Ectodermal cell (in vitro differentiated cells): ENCODE measurements at regions not wholly inside any gene's neighbourhood (a gene's known extent, or its start where the extent isn't known, plus 50 kb on each side); places are given as distances from the start of the nearest gene placed in this dataset.

Experiments used
- H3K27ac ChIP-seq: 2 replicates; pipeline ENCODE4 v1.7.0; 2013; ENCODE audit warnings: mild to moderate bottlenecking, low read depth, low read length; ENCODE audit not compliant: insufficient read depth, poor library complexity, severe bottlenecking
- H3K27me3 ChIP-seq: 2 replicates; pipeline ENCODE4 v1.7.0; 2013; ENCODE audit warnings: mild to moderate bottlenecking, low read length; ENCODE audit not compliant: insufficient read depth, control insufficient read depth, poor library complexity, severe bottlenecking
- H3K36me3 ChIP-seq: one replicate; pipeline ENCODE4 v1.7.0; 2013; ENCODE audit warnings: low read length; ENCODE audit not compliant: control insufficient read depth, insufficient read depth
- H3K4me1 ChIP-seq: one replicate; pipeline ENCODE4 v1.7.0; 2013; ENCODE audit warnings: low read length; ENCODE audit not compliant: control insufficient read depth, insufficient read depth
- H3K4me3 ChIP-seq: 2 replicates; pipeline ENCODE4 v1.7.0; 2013; ENCODE audit warnings: low read depth, low read length, control low read depth; ENCODE audit not compliant: insufficient read depth
- H3K9me3 ChIP-seq: 2 replicates; pipeline ENCODE4 v1.7.0; 2013; ENCODE audit warnings: mild to moderate bottlenecking, low read length, moderate library complexity; ENCODE audit not compliant: control insufficient read depth
- WGBS, 2 experiments: methylation state at CpG; one replicate each; pipeline ENCODE4 v1.1.7; 2013; ENCODE audit warnings: missing lambda C conversion rate in 2 of 2; 5-methylcytosine and 5-hydroxymethylcytosine counted together

DNA sequence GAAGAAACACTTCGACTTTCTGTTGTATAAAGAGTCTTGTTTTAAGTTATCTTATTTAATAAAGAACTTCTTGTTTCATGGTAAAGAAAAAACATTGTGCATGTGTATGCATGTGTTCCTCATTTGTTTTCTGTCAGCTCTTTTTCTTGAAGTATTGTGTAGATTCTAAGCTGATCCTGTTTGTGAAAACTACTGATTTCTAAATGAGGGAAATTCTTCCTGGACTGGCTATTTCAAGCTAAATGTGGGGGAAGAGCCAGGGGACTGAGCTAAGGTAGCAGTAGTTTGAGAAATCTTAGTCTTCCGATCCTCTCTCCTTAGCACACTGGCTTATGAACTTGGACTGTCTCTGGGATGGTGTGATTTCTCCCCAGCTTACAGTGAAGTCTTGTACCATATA, 56.4 kb upstream of the RBMS1 start:
- H3K36me3 ChIP-seq = no peaks in the 10 kb centered on the region
- H3K9me3 ChIP-seq = no peaks in the 10 kb centered on the region
- no peaks in the 10 kb centered on the region for H3K4me1 ChIP-seq
- no peak overlapping the region for H3K4me3 ChIP-seq
- H3K27ac ChIP-seq = no peak overlapping the region
- no peaks in the 10 kb centered on the region for H3K27me3 ChIP-seq
- WGBS, 2 experiments = 98 to 100% methylated on average over 2 of the region's 2 CpGs

DNA sequence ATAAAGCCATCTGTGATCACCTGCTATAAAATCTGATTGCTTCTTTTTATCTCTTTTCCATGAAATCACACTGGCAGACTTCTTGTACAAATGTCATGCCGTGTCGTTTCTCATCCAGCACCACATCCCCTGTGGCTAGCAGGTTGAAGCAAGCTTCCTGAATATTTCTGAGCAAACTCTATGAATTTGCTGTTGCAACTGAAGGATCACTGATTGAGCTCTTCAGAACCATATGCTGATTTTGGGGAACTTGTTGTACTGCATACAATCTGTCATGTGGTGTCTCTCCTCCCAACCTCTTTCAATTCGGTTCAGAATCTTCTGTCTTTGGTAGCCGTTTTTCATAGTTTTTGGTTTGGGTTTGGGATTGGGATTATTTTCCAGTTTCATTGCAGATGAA, 57.7 kb upstream of the RBMS1 start:
- 92% methylated on average over 4 of the region's 4 CpGs for WGBS, 2 experiments
- Histone ChIP-seq H3K9me3 (no peaks in the 10 kb centered on the region), H3K4me3 (no peak overlapping the region), H3K36me3 (no peaks in the 10 kb centered on the region), H3K4me1 (no peaks in the 10 kb centered on the region), H3K27ac (no peak overlapping the region), H3K27me3 (no peaks in the 10 kb centered on the region)

DNA sequence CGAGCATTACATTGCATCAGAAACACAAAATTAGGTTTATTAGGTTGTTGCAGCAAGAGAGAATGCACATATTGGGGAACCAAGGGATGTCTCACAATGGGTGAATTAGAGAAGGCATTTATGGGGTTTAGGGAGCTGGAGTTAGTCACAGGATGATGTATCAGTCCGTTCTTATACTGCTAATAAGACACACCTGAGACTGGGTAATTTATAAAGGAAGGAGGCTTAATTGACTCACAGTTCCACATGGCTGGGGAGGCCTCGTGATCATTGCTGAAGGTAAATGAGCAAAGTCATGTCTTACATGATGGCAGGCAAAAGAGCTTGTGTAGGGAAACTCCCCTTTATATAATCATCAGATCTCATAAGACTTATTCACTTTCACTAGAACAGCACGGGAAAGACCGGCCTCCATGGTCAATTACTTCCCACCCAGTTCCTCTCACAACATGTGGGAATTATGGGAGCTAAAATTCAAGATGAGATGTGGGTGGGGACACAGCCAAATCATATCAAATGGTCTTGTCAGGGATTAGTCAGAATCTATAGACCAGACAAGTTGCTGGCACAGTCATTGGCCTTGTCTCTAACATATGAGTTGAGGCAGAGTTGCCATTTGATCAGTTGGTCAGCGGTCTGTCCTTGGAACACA, 61.9 kb upstream of the RBMS1 start:
- Histone ChIP-seq H3K27ac (no peak overlapping the region), H3K4me3 (no peak overlapping the region), H3K36me3 (no peaks in the 10 kb centered on the region), H3K9me3 (no peaks in the 10 kb centered on the region), H3K27me3 (no peaks in the 10 kb centered on the region), H3K4me1 (no peaks in the 10 kb centered on the region)
- 91% methylated on average over 5 to 6 of the region's 6 CpGs for WGBS, 2 experiments

DNA sequence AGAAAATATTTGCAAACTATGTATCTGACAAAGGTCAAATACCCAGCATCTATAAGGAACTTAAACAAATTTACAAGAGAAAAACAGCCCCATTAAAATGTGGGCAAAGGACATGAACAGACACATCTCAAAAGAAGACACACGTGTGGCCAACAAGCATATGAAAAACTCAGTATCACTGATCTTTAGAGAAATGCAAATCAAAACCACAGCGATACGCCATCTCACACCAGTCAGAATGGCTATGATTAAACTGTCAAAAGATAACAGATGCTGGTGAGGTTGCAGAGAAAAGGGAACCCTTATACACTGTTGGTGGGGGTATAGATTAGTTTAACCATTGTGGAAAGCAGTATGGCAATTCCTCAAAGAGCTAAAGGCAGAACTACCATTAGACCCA, 64.3 kb upstream of the RBMS1 start:
- no peaks in the 10 kb centered on the region for H3K36me3 ChIP-seq
- H3K9me3 ChIP-seq = no peaks in the 10 kb centered on the region
- H3K4me3 ChIP-seq = no peak overlapping the region
- no peak overlapping the region for H3K27ac ChIP-seq
- WGBS, 2 experiments = 92 to 93% methylated on average over 3 of the region's 3 CpGs
- H3K27me3 ChIP-seq = no peaks in the 10 kb centered on the region
- H3K4me1 ChIP-seq = no peaks in the 10 kb centered on the region

DNA sequence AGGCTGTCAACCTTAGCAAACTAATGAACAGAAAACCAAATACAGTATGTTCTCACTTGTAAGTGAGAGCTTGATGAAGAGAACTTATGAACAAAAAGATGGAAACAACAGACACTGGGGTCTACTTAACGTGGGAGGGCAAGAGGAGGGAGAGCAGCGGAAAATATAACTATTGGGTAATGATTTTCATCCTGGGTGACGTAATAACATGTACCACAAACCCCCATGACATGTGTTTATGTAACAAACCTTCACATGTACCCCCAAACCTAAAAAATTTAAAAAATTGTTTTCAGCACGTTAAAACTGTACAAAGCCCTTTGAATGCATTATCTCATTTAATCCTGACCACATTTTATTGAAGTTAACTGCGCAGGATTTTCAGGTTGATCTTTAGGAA, 64.9 kb upstream of the RBMS1 start:
- Histone ChIP-seq H3K4me1 (no peaks in the 10 kb centered on the region), H3K36me3 (no peaks in the 10 kb centered on the region), H3K4me3 (no peak overlapping the region), H3K27me3 (no peaks in the 10 kb centered on the region), H3K9me3 (no peaks in the 10 kb centered on the region), H3K27ac (no peak overlapping the region)
- WGBS, 2 experiments = 93 to 97% methylated on average over 4 to 5 of the region's 5 CpGs

DNA sequence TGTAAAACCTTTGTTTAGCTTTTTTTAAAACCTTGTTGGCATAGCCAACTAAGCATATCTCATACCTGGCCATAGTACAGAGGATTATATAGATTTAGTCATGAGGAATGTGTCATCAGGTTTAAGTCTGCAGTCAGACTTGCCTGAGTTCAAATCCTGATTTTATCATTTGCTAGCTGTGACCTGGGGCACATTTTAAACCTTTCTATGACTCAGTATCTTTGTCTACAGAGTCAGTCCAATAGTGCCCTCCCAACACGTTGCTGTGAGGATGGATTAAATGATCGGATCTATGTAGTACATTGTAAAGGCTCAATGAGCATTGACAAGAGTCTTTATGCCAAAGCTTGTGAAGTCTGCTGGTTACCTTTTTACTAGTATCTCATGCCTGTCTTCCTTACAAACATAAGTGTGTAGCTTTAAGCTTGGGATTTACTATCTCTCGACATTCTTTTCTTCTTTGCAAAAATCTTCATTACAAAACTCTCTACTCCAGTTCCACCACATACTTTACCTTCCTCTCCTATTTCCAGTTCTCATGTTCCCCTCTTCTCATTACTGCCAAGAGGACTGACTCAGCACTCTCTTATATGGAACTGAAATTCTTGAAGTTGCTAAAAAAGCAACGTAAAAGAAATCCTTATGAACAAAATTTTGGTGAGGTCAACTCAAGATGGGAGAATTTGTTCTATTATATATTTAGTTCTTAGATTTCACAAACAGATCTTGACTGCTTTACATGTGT, 68.1 kb upstream of the RBMS1 start:
- Histone ChIP-seq H3K27ac (no peak overlapping the region), H3K36me3 (no peaks in the 10 kb centered on the region), H3K9me3 (no peaks in the 10 kb centered on the region), H3K4me1 (no peaks in the 10 kb centered on the region), H3K4me3 (no peak overlapping the region), H3K27me3 (no peaks in the 10 kb centered on the region)
- 89% methylated on average over 2 to 4 of the region's 4 CpGs for WGBS, 2 experiments

DNA sequence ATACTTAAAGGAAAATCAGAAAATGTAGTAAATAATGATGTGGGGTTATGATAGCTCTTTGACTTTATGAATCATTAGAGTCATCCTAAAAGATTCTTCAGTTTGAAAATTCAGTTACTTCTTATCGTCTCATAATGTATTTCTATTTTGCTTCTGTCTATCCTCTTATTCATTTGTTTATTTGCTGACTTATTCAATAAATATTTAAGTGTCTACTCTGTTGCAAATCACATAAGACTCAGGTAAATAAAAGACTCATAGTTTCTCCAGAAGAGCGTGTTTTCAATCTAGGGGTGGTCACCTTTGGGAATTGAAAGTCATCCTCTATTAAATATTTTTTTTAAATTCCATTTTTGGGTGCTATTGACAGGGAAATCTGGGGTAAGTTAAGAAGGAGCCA, 69.1 kb upstream of the RBMS1 start:
- Histone ChIP-seq H3K36me3 (no peaks in the 10 kb centered on the region), H3K9me3 (no peaks in the 10 kb centered on the region), H3K4me3 (no peak overlapping the region), H3K27ac (no peak overlapping the region), H3K27me3 (no peaks in the 10 kb centered on the region), H3K4me1 (no peaks in the 10 kb centered on the region)
- 100% methylated on average over 1 of the region's 2 CpGs; no CpG with 5 or more reads in 1 of the 2 experiments for WGBS, 2 experiments

DNA sequence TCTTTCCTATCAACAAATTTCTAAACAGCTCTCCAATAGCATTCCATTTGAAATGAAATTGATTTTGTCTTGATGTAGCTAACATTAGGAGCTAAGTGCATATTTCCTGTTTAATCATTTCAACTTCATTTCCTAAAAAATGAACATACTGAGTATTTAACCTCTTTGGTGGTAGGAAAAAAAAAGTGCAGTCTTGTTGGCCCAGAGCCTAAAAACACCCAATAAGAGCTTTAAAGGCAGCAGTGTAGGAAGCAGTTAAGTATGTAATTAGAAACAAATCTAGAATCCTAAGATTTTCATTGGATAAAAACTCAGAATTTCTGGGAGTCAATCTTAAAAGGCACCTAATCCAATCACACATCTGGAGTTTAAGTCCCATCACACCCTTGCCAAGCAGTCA, 71.0 kb upstream of the RBMS1 start:
- Histone ChIP-seq H3K4me3 (no peak overlapping the region), H3K36me3 (no peaks in the 10 kb centered on the region), H3K27ac (no peak overlapping the region), H3K4me1 (no peaks in the 10 kb centered on the region), H3K27me3 (no peaks in the 10 kb centered on the region), H3K9me3 (no peaks in the 10 kb centered on the region)

DNA sequence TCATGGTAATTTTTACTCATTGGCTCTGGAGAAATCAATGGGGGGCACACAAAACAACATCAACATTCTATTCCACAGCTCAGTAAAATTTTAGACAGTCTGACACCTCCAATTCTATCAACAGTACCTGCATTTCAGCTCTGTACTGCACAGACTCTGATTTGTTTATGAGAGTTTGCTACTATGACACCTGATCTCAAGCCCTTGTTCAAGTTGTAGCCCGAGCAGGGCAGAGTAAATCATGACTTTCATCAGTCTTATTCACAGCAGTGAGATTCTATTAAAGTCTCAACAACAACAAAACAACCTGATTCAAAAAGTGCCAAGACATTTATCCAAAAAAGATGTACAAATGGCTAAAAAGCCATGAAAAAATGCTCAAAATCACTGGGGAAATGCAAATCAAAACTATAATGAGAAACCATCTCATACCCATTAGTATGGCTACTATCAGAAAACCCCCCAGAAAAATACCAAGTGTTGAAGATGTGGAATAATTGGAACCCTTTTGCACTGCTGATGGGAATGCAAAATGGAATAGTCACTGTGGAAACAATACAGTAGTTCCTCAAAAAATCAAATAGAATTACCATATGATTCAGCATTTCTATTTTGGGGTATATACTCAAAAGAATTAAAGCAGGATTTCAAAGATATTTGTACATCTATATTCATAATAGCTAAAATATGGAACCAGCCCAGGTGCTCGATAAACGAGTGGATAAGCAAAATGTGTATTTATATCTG, 71.7 kb upstream of the RBMS1 start:
- Histone ChIP-seq H3K27ac (no peak overlapping the region), H3K36me3 (no peaks in the 10 kb centered on the region), H3K27me3 (no peaks in the 10 kb centered on the region), H3K4me3 (no peak overlapping the region), H3K9me3 (no peaks in the 10 kb centered on the region), H3K4me1 (no peaks in the 10 kb centered on the region)
- WGBS, 2 experiments = 84 to 92% methylated on average over 1 to 3 of the region's 3 CpGs

DNA sequence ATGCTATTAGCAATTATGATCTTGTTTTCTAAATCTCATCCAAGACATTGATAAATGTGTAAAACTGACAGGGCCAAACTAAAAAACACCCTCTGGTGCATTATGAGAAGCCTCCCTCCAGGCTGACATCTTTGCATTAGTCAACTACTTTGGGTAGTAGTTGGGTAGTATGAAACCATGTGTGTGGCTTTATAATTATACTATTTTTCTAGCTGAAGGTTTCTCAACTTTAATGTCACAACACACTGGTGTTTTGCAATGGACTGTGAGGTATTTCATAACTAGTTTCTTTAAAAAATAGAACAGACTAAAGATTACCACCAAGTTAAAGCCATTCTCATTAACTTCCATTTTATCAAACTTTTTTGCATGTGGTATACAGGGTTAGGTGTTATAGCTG, 73.1 kb upstream of the RBMS1 start:
- Histone ChIP-seq H3K9me3 (no peaks in the 10 kb centered on the region), H3K4me3 (no peak overlapping the region), H3K4me1 (no peaks in the 10 kb centered on the region)

More for the DNA sequence above, 73.1 kb upstream of the RBMS1 start:
- H3K36me3 ChIP-seq = no peaks in the 10 kb centered on the region
- H3K27me3 ChIP-seq = no peaks in the 10 kb centered on the region
- H3K27ac ChIP-seq = no peak overlapping the region
